Fibroblast of skin of back (primary cell): ENCODE measurements at regions not wholly inside any gene's neighbourhood (a gene's known extent, or its start where the extent isn't known, plus 50 kb on each side); places are given as distances from the start of the nearest gene placed in this dataset.

Source experiments
- DNase-seq: peaks from one replicate; pipeline ENCODE4 v3.0.0-alpha.2; 2013

DNA sequence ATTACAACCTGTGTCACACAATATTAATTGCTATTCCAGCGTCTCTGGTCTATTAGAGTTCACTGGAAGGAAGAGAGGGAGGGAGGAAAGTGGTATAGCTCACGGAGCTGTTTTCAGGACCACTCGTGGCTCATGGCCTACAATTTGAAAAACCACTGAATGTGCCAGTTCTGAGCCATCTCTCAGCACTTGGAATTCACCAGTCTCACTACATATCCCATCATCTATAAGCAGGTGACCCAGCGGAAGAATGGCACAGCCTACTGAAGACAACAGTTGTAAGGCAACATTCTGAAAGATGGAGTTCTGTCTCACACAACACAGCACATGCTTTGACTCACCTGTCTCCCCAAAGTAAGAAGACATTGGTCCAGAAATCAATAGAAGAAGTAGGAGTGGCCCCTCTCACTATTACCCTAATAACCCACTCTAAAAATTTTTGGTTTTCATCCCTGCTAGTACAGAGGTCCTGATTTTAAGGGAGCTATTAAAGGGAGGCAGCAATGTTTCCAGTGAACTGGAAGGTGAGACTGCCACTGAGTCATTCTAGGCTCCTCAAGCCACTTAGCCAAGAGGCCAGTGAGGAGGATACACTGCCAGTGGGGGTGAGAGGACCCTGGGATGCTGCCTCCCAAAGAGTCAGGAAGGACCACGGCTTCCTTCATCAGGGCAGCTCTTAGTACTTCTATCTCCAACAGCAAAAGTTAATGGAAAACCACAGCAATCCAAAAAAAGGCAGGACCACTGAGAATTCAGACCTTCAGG, 50.0 kb upstream of the DOCK9 start:
- no peak for DNase-seq

DNA sequence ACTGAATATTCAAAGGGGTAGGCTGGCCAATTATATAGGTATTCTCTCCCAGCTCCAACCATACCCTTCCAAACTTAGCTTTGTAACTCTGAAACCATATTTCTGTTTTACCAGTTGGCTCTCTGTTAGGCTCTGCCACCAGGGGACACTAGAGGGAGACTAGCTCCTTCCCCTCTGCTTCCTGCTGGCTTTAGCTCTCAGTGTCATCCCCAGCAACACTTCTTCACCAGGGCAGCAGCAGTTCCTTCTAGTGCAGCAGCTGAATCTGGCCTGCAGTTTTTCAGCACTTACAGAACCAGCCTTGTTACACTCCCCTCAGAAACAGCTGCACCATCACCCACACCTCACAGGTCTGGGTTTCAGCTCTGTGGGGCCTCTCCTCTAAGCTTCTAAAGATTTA, 51.0 kb upstream of the DOCK9 start:
- no peak for DNase-seq

DNA sequence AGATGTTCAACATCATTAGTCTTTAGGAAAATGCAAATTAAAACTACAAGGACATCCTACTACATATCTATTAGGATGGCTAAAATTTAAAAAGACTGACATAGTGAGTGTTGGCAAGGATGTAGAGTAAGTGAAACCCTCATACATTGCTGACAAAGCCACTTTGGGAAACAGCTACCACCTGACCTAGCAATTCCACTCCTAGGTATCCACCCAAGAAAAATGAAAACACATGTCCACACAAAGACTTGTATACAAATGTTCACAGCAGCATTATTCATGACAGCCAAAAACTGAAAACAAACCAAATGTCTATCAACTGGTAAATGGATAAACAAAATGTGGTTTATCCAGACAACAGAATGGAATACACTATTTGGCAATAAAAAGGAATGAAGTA, 51.7 kb upstream of the DOCK9 start:
- no peak for DNase-seq

DNA sequence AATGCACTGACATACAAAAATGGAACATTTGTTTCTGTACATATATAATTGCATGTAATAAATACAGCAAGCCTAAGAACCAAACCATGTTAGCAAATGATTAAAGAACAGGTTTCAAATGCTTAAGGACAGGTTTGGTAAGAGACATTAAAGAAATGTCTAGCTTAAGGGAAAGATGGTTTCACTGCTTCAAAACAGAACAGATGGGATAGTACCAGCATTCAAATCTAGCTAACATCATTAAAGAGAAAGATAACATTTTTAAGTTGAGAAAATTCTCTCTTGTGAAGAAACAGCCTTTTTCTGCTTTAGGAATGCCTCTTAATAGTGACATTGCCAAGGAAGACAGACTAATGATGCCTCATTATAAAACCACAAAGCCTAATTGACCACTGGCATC, 52.5 kb upstream of the DOCK9 start:
- DNase-seq, result no peak

DNA sequence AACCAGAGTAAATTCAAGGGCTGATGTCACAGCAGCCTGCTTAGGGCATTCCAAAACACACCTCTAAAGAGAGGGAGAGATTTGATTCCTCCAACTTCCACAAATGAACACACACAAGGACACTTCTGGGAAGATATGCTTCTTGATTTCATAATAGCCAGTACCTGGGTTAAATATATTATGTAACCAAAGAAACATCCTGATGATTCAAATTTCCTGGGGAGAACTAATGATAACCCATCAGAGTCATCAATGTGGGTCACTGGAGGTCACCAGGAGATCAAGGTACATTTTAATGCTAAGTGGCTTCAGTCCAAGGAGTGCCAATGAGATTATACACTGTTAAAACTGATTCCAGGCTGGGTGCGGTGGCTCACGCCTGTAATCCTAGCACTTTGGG, 54.0 kb upstream of the DOCK9 start:
- DNase-seq, result no peak

DNA sequence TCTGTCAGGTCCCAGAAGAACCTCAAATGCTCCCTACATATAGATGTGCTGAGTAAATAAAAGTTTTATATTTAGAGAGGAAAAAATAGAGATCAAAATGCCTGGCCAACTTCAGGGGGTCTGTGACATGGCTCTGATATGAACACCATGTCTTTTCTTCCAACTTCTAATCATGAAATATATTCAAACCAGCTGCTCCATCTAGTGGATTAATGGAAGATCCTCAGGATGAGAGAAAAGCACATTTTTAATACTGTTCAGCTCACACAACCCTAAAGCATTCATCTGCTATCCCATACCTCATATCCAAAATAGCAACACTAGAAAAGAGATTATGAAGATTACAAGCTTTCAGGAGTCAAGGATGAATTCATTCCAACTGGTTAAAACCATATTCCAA, 56.0 kb upstream of the DOCK9 start:
- peak; percentile 38 for DNase-seq

DNA sequence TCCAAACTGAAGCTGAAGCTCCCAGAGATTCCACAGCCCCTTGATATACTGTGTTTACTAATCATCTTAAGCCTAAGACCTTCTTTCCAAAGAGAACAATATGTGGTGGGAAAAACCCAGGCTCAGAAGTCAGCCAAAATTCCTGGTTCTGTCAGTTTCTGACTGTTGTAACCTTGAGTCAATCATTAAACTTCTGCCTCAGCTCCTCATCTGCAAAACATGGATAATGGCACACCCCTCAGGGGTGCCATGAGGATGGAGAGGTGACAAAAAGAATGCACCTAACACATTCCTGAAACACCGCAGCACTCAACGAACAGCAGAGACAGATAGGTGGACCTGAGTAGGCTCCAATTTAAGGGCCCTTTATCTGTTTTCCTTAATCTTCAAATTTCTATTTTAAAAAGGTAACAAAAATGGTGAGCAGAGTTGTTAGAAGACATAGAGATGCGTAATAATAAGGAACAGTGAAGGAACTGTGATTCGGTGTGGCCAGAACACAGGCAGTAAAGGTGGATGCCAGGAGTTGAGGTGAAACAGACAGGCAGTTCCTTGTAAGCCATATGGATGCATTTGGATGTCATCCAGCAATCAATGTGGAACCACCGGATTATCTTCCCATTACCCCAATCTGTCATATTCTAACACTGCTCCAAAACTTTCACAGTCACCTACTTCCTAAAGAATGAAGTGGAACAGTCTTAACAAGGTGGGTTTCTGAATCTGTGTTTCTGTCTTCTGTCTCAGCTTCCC, 56.6 kb upstream of the DOCK9 start:
- DNase-seq, result no peak

DNA sequence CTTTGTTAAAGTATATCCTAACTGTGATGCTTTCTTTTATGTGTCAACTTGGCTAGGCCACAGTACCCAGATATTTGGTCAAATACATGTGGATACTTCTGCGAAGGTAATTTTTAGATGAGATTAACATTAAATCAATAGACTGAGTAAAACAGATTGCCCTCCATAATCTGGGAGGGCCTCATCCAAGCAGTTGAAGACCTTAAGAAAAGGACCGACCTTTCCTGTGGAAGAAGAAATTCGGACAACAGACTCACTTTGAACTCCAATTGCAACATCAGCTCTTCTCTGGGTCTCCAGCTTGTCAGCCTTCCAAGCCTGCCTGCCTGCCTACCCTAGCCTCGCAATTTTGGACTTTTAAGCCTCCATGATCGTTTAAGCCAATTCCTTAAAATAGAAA, 57.9 kb upstream of the DOCK9 start:
- no peak for DNase-seq

DNA sequence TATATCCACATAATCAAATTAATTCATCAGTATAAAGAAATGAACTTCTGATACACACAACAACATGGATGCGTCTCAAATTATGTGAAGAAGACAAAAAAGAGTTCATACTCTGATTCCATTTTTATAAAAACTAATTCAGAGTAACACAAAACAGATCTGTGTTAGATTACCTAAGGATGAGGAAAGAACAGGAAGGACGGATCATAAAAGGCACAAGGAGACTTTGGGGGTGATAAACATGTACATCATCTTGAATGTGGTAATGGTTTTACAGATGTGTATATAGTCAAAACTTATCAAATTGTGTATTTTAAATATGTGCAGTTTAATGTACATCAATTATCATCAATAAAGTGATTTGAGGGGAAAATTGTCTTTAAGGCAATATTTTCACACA, 59.9 kb upstream of the DOCK9 start:
- no peak for DNase-seq

DNA sequence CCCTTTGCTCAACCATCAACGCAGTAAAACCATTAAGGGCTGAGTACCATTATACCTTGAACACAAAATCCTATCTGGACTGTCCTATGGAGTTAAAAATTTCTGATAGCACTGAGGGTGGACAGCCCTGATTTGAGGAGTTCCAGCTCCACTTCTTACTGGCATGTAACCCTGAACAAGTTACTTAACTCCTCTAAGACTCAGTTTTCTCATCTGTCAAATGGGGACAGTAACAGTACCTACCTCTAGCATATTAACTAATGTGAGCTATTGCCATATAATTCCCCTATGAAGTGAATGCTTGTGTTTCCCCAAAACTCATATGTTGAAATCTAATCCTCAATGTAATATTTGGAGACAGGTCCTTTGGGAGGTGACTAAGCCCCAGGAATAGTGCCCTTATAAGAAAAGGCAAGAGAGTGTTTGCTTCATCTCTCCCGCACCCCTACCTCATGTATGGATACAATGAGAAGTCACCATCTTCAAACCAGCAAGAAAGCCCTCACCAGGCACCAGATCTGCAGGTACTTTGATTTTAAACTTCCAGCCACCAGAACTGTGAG, 61.9 kb upstream of the DOCK9 start:
- no peak for DNase-seq

DNA sequence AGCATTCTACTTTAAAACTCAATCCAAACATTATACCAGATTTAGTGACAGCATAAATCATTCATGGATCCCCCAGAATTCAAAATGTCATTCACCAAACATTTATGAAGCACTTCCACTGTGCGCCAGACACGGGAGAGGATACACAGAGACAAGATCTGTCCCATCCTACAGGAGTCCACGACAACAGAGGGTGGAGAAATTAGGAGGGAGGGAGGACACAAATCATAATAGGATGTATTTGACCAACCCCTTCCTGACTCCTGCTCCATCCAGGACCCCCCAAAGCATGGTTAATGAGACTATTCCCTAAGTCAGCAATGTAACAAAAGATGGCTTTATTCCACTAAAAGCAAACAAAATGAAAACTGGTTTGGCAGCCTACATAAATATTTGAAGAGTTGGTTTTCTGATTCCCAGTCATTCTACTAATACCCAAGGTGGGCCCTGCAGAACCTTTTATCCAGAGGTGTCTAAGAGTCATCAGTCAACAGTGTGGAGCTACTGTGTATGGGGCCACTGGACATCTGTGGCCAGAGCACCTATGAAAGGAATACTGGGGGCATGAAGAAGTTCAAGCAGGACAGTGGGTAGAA, 62.8 kb upstream of the DOCK9 start:
- DNase-seq, result no peak

DNA sequence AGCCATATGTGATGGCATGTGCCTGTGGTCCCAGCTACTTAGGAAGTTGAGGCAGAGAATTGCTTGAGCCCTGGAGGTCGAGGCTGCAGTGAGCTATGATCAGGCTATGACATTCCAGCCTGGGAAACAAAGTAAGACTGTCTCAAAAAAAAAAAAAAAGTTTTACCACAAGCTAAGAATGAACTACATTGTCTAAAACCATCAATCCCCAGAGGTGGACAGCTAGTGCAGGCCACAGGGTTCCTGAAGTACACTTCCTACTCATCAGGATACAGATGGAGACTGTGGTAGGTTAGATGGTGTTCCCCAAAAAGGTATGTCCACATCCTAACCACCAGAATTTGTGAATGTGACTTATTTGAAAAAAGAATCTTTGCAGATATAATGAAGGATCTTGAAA, 63.5 kb upstream of the DOCK9 start:
- no peak for DNase-seq

DNA sequence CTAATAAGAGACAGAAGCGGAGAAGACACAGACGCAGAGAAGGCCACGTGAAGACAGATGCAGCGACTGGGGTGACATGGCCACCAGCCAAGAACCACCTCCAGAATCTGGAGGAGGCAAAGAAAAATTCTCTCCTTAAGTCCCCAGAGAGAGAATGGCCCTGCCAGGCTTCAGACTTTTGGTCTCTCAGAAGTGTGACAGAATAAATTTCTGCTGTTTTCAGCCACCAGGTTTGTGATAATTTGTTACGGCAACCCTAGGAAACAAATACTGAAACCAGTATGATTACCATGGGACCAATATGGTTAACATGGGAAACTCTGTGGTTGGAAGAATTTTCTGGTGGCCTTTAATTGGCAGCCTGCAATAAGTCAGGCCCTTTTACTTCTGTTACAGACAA, 63.9 kb upstream of the DOCK9 start:
- no peak for DNase-seq

DNA sequence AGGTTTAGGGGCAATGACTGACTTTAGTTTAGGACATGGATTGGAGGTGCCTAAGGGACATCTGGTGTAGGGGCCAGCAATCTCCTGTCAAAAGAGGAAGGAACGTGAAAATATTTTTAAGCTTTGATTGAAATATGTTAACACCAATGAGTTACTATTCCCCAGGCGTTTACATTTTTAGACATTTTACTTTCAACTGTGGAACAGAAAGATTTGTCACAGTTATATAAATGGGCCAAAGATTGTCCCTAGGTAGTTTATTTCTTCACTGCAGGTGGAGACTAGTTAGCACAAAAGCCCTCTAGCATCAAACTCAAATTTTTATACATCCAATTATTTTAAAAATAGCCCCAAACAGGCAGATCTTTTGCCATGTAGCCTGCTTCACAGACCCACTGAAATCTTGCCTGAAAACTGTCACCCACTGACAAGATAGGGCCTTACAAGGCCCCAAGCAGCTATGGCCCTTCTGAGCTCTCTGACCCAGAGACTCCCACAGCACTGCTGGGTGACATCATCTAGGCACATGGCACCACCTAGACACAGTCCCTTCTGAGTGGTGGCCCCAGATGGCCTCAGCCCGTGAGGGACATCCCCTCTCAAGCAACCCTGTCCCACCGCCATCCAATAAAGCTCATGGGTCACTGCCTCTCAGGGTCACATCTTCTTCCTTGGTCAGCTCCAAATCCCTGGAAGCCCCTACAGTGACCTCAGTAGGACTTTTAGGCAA, 64.8 kb upstream of the DOCK9 start:
- no peak for DNase-seq

DNA sequence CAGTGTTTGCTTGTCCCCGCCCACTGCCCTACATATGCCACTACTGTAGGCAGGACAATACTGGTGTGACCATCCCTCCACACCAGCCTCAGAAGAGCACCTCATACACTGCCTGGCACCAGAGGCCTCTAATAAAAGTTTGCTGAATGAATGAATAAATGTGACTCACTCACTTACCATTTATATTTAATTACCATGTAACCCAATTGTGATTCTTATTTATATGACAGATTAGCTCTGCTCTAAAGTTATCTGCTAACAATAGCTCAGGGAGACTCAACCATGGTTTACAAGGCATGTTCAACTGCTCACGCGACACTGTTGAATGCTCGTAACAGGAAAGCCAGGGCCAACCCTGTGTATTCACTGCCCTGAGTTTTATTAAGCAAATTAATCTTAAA, 66.0 kb upstream of the DOCK9 start:
- DNase-seq, result no peak

DNA sequence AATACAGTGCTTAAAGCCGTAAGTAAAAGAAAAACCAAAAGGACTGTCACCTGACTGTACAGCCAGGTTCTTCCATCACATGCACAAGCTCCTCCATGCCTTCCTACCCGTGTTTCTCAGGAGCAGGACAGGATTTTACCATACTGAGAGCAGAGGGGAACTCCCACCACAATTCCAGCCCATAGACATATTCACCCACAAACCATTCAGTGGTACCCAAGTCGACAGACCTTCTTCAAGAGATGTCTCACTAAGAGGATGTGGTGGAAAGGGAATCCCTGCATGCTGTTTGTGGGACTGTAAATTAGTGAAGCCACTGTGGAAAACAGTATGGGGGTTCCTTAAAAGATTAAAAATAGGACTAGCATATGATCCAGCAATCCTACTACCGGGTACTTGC, 66.9 kb upstream of the DOCK9 start:
- DNase-seq, result no peak

DNA sequence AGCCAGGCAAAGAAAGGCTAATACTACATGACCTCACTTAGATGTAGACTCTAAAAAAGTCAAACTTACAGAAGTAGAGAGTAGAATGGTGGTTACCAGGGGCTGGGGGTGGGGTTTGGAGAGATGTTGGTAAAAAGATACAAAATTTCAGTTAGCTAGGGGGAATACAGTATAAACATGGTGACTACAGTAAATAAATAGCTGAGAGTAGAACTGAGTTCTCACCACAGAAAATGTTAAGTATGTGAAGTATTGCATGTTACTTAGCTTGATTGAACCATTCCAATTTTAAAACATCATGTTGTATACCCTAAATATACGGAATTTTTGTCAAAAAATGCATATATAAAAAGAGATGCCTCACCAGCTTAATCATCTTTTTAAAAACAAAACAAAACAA, 67.5 kb upstream of the DOCK9 start:
- peak; percentile 67 for DNase-seq

DNA sequence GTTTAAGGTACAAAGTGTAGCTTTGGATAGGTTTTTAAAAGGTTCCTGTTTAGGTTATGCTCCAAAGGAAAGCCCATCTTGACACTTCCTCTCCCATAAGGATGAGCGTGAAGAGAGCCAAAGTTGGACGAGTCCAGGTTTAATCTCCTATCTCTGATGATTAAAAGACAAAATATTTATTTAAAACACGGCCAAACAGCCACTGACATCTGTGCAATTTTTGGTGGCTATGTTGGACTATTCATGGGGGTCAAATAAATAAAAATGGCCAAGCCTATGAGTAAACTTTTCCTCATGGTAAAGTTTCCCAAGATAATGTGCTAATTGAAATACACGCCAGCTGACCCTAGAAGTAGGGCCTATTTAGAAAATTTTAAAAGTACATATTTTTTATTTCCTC, 69.0 kb upstream of the DOCK9 start:
- DNase-seq, result no peak

DNA sequence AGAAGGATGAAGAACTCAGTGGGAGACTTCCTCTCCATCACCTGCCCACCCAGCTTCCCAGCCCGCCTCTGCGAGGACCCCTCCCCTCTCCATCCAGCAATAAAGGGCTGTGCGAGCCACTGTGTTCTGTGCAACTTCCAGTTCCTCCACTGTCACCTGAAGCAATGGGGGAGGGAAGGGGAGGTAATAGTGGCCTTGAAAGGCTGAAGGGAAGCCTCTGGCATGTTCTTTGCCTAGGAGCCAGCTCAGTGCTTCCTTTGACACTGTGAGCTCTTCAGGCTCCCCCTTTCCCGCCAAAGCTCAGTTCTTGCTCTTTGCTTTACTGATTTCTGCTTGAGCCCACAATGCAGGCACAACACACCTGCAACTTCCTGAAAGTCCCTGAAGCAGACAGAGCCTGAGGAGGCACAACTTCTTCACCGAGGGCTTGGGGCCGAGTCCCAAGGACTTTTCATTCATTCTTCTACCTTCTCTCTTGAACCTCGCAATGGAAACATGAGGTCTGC, 73.2 kb upstream of the DOCK9 start:
- DNase-seq, result no peak

DNA sequence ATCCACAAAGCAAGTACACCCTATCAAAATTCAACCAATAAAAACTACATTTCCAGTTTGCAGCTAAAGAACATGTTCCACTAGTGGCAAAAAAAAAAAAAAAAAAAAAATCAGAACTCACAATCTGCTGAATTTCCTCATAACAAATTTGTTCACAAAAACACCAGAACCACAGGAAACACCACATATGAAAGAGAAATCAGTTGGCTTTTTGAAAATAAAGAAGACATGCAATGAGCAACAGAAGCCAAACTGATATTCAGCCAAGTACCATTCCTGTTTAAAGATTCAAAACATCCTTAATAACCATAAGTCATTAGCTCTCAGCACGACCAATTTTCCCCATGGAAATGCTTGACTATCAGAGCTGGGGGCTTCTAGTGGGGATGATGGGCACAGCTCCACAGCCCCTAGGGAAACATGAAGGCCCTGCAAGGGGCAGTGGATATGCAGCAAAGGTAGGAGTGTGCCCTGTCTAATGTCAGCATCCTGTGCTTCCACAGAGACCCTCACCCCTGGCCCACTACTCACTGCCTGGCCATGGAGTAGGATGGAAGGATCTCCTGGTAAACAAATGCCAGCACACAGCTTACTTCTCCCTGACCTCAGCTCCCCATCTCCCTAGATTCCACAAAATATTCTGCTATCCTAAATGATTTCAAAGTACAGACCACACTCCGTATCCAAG, 74.0 kb upstream of the DOCK9 start:
- no peak for DNase-seq

DNA sequence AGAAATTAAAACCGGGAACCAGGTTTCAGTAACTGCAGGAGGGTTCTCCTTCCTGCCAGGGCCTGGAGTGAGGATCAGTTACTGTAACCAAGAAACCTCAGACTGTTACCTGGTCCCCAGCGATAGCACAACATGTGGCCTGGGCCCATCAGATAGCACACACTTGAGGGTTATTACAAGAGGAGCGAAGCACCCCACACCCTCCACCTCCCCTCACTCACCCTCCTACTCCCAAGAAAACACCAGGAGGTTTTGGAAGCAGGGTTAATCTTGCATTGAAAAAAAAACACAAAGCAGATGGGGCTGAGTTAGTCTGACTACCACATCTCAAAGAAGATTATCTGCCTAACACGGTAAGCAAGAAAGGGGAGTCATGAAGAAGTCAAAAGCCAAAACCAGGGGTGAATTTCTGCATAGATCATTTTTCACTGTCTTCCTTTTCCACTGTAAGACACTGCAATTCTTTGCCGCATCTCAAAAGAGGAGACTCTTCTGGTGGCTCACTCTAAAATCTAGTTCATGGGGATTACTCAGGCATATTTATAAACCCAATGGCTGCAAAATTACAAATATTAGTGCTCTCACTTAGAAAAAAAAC, 75.9 kb upstream of the DOCK9 start:
- no peak for DNase-seq

DNA sequence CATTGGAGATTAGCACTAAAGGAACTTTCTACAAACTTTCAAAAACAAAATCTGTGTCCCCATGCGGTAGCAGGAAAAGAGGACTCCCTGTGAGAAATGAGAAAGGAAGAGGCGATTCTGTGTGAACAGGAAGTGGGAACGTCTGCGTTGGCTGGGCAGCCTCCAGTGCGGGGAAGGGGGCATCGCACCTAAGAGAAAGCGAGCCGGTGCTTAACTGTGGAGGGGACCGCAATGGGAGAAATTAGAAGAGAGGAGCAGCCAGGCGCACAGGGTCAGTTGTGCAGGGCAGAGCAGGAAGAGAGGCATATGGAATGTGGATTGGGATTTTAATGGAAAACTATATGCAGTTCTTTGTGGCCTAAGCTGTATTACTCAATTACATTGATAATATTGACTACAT, 77.4 kb upstream of the DOCK9 start:
- DNase-seq, result no peak
